ENCODE measurements at regions not wholly inside any gene's neighbourhood (a gene's known extent, or its start where the extent isn't known, plus 50 kb on each side); places are given as distances from the start of the nearest gene placed in this dataset.

DNA sequence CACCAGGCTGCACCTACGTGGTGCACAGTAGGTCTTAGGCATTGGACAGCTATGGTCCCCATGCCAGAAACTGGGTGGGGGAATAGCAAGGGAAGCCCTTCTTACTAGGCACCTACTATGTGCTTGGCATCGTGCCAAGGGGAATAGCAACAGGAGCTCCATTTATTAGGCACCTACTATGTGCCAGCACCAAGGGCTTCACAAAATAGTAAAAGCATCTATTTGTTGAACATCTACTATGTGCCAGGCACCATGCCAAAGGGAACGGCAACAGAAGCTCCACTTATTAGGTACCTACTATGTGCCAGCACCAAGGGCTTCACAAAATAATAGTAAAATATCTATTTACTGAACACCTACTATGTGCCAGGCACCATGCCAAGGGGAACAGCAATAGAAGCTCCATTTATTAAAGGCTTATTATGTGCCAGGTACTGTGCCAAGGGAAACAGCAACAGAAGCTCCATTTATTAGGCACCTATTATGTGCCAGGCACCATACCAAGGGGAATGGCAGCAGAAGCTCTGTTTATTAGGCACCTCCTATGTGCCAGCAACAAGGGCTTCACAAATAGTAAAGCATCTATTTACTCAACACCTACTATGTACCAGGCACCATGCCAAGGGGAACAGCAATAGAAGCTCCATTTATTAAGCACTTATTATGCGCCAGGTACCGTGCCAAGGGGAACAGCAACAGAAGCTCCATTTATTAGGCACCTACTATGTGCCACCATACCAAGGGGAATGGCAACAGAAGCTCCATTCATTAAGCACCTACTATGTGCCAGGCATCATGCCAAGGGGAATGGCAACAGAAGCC lies 108.5 kb downstream of the PTPRS start:
- TF ChIP-seq POLR2A (IDR thresholded peaks at IDR 0.05; ENCODE audit: low read length) (no peak), GATA1 (IDR thresholded peaks at IDR 0.05; ENCODE audit: low read depth, low read length) (no peak)
